ENCODE measurements at regions not wholly inside any gene's neighbourhood (a gene's known extent, or its start where the extent isn't known, plus 50 kb on each side); places are given as distances from the start of the nearest gene placed in this dataset.
"Not testable (repeated sequence)": the region's sequence is repeated elsewhere in the genome, so short reads cannot be mapped to it uniquely, and the experiment has no call there.

DNA sequence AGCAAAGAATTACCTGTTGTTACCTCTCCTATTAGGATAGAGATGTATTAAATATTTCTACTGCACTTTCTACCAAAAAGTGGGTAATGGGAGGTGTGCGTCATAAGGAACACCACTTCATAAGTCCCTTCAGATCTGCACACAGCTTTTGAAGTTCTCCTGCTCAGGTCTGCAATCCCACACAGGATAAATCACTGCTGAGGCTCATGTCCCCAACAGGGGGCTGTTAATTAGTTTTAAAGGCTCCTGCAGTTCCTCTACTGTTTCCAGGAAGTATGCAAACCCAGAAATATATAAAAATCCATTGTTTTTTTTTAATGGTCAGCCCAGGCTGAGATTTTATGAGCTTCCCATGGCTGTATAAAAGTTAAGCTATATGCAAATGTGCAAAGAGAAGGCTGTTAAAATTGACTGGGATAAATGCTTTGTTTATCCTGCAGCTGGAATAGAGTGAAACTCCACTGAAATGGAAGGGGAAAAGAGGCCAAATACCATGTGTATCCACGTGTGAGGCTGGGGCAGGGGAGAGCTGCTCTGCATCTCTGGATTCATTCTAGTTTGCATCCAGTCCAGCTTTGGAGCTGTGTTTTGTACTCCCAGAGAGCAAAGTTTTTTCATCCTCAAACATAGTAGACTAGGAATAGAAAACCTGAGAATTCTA lies 903.7 kb downstream of the TDRD15 start:
- no peak for DNase-seq

DNA sequence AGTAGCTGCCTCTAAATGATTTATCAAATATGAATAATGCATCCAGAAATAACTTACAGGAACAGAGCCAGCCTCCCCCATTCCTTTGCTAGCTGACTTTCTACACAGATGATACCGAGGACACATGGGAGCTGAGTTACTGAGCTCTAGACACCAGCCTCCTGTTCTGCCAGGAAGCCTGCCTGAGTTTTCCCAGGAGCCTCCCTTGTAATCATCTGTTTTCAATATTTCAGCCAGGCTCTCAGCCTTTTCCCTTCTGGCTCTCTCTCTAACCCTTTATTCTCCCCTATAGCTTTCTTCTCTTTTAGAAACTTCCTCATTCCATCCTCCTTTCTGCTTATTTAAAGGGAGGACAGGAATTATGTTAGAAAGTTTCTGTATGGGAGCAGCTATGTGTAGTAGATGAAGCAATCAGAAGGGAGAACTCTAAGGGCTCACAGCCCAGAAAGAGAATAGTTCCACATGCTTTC lies 911.6 kb downstream of the TDRD15 start:
- no peak for DNase-seq

DNA sequence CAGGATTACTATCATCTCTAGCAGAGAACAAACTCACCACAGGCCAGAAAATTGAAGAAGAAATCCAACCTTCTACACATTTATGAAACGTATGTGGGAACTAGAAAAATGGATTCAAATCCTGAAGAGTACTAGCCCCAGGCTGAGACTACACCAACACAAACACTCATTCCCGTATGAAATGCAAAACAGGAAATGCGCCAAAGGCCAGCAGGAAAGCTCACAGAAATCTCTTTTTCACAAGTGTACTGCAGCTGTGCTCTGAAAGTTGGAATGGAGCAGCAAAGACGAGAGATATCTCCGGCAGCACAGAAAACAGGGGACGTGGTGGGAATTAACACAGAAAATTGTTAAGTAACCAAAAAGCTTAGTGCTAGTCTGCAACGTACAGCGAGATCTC lies 913.5 kb downstream of the TDRD15 start:
- DNase-seq: no peak

DNA sequence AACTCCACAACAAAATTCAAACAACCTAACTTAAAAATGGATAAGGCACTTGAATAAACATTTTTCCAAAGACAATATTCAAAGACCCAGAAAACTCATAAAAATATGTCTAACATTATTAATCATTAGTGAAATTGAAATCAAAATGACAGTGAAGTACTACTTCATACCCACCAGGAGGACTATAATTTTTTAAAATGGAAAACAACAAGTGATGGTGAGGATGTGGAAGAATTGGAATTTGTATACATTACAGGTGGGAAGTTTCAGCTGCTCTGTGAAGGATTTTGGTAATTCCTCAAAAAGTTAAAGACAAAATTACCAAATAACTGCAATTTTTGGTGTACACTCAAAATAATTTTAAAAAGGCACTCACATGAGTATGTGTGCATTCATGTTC lies 920.0 kb downstream of the TDRD15 start:
- no peak for DNase-seq

DNA sequence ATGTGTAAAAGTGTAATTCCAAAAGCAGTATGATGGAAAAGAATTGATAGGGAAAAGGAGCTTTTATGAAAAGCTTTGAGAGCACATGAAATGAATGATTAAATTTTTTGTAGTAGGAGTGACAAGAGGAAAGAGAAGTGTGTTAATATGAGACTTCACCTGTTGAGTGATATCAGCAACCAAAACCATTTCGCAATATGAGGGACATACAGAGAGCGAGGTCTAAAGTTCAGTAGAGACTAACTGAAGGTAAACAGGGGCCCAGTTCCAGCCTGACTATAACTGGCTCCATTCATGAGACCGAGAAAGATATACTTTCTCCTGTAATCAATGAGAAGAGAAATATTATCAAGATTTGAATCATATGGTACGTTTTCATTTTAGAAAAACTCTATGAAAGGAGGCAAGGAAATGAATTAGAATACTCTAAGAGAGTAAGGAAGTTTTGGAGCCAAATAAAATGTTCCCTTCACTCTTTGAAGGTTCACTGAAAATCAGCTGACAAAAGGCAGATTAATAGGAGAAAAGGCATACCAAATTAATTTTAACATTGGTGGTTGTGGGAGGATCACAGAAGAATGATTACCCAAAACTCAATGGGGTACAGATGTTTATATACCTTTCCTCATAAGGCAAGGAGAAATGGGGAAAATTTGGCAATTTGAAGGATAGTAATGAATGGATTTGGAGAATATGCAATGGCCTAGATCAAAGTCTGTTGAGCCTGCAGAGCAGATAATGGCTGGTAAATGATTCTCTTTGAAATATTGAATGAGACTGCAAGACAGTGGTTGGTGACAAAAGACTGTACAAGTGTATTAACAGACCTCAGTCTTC lies 932.2 kb downstream of the TDRD15 start:
- no peak for DNase-seq

DNA sequence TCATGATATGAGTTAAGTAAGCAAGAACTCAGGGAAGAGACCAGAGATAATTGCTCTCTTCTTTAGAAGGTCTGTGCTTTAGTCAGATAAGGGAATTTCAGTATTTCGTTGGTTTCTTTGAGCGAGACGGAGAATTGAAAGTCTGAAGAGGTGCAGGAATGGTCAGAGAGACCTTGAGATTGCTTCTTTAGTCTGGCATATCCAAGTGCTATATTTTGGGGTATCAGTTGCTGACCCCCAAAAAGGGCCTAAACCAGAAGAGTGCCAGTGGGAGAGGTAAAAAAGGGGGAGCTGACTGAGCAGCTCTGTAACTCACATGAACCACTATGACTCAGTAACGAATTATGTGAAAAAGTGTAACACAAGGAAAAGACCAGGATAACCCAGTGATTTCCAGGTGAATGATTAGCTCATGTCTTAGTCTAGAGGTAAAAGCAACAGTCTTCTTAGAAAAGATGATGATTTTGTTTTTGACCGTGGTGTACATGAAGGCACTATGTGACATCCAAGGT lies 932.9 kb downstream of the TDRD15 start:
- DNase-seq: no peak

DNA sequence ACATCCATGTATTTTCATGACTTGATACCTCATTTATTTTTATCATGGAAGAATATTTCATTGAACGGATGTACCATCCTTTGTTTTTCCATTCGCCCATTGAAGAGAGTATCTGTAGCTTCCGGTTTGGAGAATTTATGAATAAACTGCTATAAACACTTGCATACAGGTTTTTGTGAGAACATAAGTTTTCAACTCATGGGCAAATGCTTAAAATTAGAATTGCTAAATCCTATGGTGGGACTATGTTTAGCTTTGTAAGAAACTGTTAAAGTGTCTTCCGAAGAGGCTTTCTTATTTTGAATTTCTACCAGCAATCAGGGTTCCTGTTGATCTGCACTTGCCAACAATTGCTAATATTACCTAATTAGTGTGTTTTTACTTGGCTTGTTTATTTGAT lies 938.9 kb downstream of the TDRD15 start:
- DNase-seq: no peak

DNA sequence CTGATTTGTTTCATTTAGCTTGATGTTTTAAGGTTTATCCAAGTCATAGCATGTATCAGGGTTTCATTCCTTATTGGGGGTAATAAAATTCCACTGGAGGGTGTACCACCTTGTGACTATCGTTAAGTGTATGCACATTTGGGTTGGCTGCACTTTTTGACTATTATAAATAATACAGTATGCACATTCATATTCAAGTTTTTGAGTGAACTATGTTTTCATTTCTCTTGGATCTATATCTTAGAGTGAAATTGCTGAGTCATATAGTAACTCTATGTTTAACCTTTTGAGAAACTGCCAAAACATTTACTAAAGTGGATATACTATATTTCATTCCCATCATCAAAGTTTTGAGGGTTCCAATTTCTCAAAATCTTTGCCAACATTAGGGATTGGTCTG lies 952.7 kb downstream of the TDRD15 start:
- DNase-seq: no peak

DNA sequence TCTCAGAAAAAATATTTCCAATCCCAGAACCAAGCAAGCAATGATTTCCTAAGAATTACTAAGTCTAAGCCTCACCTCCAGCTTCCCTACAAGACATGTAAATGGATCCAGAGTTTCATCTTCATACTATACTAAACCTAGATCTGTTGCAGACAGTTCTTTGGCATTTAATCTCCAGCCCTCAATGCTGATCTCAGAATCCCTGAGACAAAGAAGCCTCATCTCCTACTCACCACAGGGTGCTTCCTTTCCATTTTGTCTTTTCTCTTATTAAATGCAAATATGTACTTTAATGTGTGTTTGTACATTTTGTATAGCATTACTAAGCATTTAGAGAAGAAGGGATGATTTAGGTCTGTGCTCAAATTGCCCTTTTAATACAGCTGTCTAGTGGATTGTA lies 954.9 kb downstream of the TDRD15 start:
- DNase-seq: no peak

DNA sequence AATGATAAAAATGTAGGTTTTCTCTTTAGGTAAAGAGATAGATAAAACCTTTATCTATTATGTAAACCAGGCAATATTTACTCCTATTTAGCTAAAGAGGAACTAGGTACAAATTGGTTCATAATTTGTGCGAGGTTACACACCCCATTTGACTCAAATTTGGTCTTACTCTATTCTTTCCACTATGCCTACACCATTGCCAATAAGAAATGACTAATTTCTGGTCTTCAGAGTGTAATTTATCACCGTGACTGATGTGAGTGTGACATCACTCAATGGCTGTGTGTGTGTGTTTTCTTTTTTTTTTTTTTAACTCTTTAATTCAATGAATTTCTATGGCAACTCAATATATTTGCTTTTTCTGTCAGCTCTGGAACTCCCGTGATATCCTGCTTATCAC lies 955.8 kb downstream of the TDRD15 start:
- DNase-seq: no peak

DNA sequence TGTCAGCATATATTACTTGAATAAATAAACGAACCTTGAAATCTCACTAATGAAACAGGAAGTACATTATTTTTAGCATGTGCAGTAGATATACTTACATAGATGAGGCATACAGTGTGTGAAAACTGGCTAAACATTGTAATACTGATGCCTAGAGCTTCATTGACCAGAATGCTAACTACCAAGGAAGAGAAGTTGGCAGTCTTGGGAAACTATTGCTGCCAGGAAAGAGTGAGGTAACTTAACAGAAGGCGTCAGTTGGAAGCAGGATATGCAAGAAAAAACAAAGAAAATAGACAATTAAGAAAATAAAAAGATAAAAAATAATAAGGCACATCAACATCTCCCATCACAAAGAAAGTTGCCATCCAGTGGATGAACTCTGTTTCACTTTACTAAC lies 963.0 kb downstream of the TDRD15 start:
- no peak for DNase-seq

DNA sequence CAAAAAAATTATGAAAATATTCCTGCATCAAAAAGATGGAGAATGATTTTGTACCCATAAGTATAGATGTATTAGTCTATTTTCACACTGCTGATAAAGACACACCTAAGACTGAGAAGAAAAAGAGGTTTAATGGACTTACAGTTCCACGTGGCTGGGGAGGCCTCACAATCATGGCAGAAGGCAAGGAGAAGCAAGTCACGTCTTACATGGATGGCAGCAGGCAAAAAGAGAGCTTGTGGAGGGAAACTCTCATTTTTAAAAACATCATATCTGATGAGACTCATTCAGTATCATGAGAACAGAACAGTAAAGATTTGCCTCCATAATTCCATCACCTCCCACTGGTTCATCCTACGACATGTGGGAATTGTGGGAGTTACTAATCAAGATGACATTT lies 979.8 kb downstream of the TDRD15 start:
- DNase-seq: not testable (repeated sequence)

DNA sequence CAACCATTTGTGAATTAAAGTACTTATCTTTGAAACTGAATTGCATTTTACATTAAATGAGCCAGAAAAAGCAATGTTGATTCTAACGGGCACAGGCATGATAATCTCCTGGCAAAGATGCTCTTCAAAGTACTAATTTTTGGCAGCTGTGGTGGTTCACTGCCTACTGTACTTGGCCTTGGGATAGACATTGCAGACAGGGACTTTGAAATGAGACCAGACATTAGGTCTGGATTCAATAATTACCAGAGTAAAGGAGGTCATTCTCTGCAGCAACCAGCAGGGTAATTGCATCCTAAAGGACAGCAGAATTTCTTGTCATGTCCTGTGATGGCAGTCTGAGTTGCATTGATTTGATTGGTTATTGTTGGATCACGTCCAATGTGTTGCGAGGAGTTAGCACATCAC lies 986.5 kb downstream of the TDRD15 start:
- DNase-seq: no peak

DNA sequence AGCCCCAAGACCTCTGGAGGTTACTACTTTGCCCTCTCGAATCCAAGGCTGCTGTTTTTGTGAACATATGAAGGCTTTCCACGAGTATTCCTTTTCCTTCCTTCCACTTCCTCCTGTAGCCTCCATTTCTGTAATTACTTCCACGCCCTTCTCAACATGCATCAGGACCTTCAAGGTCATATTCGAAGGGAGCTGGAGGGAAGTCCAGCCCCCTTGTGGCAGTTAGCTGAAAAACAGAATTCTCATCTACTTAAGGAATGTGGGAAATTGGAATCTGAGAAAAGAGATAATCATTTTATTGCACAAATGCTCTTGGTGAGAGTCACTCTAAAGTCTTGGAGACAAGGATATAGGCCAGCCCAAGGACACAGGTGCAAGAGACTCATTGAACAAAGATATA lies 1000.2 kb downstream of the TDRD15 start:
- DNase-seq: no peak

DNA sequence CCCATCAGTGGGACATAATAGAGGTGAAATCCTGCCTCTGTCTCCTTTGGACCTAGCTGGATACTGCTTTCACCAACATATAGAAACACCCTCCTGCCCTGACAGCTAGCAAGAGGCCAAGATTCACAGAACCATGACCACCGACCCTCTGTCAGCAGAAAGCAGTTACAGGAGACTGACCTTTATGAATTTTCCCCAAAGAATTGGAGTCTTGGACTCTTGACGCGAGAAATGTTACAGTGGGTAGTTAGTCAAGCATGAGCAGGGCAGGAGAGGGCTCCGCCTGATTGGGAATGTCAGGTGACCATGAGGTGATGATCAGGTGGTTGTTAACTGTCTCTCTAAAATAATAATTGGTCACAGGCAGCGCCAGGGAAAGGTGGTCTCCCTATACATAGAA lies 1002.3 kb downstream of the TDRD15 start:
- DNase-seq: no peak

DNA sequence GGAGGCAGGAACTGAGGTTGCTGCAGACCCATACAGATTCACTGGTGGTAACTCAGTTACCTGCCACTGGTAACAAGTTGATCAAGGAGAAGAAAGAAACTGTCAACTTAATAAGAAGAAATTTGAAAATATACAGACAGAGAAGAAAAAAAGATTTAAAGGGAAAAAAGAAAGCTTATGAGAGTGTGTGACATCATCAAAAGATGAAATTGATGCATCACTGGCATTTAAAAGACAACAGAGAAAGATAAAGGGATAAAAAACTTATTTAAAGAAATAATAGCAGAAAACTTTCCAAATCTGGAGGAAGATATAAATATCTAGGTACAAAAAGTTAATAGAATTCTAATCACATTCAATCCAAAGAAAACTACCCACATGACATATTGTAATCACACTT lies 1003.2 kb downstream of the TDRD15 start:
- no peak for DNase-seq

DNA sequence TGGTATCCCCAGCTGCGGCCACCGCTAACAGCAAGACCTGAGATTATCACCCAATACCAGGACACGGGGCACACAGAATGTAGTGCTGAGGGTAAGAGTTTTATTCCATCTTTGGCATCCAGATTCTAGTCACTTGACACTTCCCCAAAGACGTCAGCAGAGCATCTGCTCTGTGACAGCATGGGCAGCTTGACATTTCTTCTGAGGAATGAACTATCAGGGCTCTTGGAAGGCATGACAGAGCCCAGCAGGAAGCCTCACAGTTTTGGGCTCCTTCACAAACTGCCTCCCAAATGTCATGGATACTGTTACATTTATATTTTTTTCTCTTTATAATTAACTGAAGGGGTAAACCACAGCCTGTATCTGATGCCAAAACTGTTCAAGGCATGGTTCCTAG lies 1010.7 kb downstream of the TDRD15 start:
- no peak for DNase-seq

DNA sequence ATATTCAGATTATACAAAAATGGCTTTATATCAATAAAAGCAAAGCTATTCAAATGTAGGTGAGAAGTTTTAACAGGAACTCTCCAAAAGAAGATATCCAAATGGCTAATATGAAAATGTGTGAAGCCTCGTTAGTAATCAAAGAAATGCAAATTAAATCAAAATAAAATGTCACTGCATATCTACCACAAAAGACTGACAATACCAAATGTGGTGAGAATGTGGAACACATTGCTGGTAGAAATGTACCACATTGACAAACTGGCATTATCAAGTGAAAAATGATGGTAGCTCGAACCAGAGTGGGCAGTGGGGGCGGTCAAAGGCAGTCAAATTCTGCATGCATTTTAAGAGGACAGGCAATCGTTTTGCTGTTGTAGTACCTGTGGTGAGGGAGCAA lies 1012.7 kb downstream of the TDRD15 start:
- DNase-seq: no peak

DNA sequence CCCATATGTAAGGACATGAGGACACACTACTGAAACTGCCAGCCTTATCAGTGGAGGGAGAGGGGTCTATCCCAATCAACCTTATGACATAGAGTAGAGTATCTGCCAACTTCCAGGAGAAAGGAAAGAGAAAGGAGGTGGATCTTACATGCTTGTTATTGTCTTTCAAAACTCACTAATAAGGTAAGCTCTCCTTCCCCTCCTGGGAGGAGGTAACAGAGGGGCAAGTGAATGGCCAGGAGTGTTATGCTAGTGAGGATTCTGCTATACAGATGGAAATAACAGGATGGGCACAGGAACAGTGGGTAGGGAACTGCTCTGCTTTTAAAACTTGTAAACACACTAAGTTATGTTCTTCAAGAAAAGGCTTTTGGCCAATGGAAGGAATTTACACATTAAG lies 1020.1 kb downstream of the TDRD15 start:
- DNase-seq: no peak

DNA sequence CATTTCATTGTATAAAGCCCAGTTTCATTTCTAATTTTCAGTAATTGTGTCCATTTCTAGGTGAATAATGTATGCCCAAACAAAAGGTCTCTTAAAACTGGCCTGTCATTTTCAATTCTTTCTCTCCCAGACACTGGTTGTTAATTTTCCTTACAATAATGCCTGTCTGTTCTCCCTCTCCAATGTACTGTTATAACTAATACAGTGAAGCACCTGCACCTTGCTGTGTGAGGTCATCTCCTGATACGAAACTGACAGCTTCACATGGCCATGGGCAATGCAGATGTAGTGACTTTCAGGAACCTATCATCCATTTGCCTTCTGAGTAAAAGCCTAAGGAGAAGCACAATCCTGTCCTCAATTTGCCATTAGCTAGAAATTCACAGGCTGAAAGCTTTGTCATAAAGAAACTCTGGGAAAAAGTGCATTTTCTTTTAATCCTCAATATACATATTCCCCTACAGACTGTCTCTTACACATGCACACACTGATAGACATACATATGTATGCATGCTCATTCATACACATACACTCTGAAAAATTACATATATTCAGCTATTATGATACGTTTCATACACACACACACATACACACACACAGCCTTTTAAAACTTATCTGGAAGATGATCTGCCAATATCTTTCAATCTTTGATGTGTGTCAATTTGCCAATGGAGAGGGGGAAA lies 1030.3 kb downstream of the TDRD15 start:
- DNase-seq: no peak

DNA sequence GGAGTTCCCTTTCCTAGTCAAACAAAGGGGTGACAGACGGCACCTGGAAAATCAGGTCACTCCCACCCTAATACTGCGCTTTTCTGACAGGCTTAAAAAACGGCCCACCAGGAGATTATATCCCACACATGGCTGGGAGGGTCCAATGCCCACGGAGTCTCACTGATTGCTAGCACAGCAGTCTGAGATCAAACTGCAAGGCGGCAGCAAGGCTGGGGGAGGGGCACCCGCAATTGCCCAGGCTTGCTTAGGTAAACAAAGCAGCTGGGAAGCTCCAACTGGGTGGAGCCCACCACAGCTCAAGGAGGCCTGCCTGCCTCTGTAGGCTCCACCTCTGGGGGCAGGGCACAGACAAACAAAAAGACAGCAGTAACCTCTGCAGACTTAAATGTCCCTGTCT lies 1032.9 kb downstream of the TDRD15 start:
- not testable (repeated sequence) for DNase-seq

DNA sequence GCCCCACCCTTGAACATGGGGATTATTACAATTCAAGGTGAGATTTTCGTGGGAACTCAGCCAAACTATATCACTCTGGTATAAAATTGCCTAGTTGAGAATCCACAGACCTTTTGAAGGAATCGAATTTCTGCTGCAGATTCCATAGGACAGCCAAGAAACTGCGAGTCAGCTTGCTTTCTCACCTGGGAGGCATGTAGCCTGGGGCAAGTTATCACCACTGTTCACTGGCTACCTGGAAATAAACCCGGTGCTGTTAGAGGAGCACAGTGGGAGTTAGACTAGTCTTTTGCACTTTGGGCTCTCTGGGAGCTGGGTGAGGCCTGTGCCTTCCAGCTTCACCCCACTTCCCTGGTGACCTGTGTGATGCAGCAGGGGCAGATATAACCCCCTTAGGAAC lies 1043.5 kb downstream of the TDRD15 start:
- no peak for DNase-seq

DNA sequence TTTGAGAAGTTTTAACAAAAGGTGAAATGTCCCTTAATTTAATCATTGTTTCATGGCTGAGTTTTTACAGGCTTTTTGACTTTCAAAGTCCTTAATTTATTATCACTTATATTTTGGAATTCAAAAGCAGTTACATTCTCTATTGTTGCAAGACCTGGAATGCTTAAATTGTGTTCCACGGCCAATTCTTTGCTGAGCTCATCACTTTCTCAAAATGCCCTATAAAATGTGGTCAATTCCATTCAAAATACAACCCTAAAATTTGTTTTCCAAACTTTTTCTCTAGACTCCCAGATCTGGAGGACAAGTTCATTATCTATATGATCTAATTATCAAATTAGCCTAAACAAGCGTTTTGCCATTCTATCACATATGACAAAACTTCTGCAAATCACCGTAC lies 1051.2 kb downstream of the TDRD15 start:
- DNase-seq: no peak

DNA sequence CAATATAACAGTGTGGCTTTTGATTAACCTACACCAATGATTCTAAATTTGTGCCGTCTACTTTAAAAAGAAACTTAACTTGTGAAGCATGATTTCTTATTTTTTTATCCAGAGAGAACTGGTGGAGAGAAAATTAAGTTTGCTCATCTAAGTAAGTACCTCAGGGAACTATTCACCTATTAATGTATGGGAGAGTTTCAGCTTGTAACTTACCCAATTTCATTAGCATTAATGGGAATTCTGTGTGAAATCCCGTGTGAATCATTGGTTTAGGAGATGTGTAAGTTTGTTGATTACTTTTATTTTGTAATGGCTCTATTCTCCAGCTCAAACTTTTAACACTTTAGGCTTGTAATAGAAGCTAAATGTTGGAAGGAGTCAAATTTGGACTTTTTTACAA lies 1061.5 kb downstream of the TDRD15 start:
- no peak for DNase-seq
